ENCODE measurements at regions not wholly inside any gene's neighbourhood (a gene's known extent, or its start where the extent isn't known, plus 50 kb on each side); places are given as distances from the start of the nearest gene placed in this dataset.
"Not testable (repeated sequence)": the region's sequence is repeated elsewhere in the genome, so short reads cannot be mapped to it uniquely, and the experiment has no call there.

- FAIRE-seq (no peak), DNase-seq (ENCODE audit: extremely low spot score, insufficient read length, low read depth) (no peak)
Measured at GRCh38 chr1:222417264-222417663, 130.6 kb downstream of the HHIPL2 start.

GRCh38 chr1:222416001-222416791 is 131.7 kb downstream of the HHIPL2 start:
- FAIRE-seq = no peak
- no peak for DNase-seq (ENCODE audit: extremely low spot score, insufficient read length, low read depth)

GRCh38 chr1:222415441-222415840 is 132.5 kb downstream of the HHIPL2 start:
- DNase-seq (ENCODE audit: extremely low spot score, insufficient read length, low read depth) (no peak), FAIRE-seq (no peak)

GRCh38 chr1:222413991-222414549 is 133.8 kb downstream of the HHIPL2 start:
- DNase-seq (ENCODE audit: extremely low spot score, insufficient read length, low read depth) (no peak), FAIRE-seq (no peak)

- no peak for DNase-seq (ENCODE audit: extremely low spot score, insufficient read length, low read depth)
- no peak for FAIRE-seq
Measured at GRCh38 chr1:222413436-222413835, 134.5 kb downstream of the HHIPL2 start.

GRCh38 chr1:222404710-222405109 is 143.2 kb downstream of the HHIPL2 start:
- DNase-seq (ENCODE audit: extremely low spot score, insufficient read length, low read depth) = no peak
- no peak for FAIRE-seq

- DNase-seq (ENCODE audit: extremely low spot score, insufficient read length, low read depth) (no peak), FAIRE-seq (no peak)
Measured at GRCh38 chr1:222399197-222399596, 148.7 kb downstream of the HHIPL2 start.

- FAIRE-seq = no peak
- DNase-seq (ENCODE audit: extremely low spot score, insufficient read length, low read depth) = no peak
Measured at GRCh38 chr1:222394224-222394623, 153.7 kb downstream of the HHIPL2 start.

GRCh38 chr1:222392556-222392955 is 155.3 kb downstream of the HHIPL2 start:
- FAIRE-seq (no peak), DNase-seq (ENCODE audit: extremely low spot score, insufficient read length, low read depth) (no peak)

- DNase-seq (ENCODE audit: extremely low spot score, insufficient read length, low read depth) (no peak), FAIRE-seq (no peak)
Measured at GRCh38 chr1:222390181-222390580, 157.7 kb downstream of the HHIPL2 start.

- no peak for FAIRE-seq
- no peak for DNase-seq (ENCODE audit: extremely low spot score, insufficient read length, low read depth)
Measured at GRCh38 chr1:222387007-222387814, 160.7 kb downstream of the HHIPL2 start.

- FAIRE-seq = no peak
- no peak for DNase-seq (ENCODE audit: extremely low spot score, insufficient read length, low read depth)
Measured at GRCh38 chr1:222385955-222386354, 161.9 kb downstream of the HHIPL2 start.

GRCh38 chr1:222385262-222385661 is 162.6 kb downstream of the HHIPL2 start:
- no peak for FAIRE-seq

GRCh38 chr1:222384531-222384930 is 163.4 kb downstream of the HHIPL2 start:
- FAIRE-seq = no peak
- no peak for DNase-seq (ENCODE audit: extremely low spot score, insufficient read length, low read depth)

More at GRCh38 chr1:222385262-222385661, 162.6 kb downstream of the HHIPL2 start:
- DNase-seq (ENCODE audit: extremely low spot score, insufficient read length, low read depth) = no peak

GRCh38 chr1:222382171-222382570 is 165.7 kb downstream of the HHIPL2 start:
- FAIRE-seq = no peak
- no peak for DNase-seq (ENCODE audit: extremely low spot score, insufficient read length, low read depth)

- no peak for DNase-seq (ENCODE audit: extremely low spot score, insufficient read length, low read depth)
- FAIRE-seq = no peak
Measured at GRCh38 chr1:222377428-222378088, 170.3 kb downstream of the HHIPL2 start.

GRCh38 chr1:222376791-222377190 is 171.1 kb downstream of the HHIPL2 start:
- not testable (repeated sequence) for FAIRE-seq; DNase-seq (ENCODE audit: extremely low spot score, insufficient read length, low read depth)

- FAIRE-seq (no peak), DNase-seq (ENCODE audit: extremely low spot score, insufficient read length, low read depth) (no peak)
Measured at GRCh38 chr1:222375701-222376100, 172.2 kb downstream of the HHIPL2 start.

- FAIRE-seq (no peak), DNase-seq (ENCODE audit: extremely low spot score, insufficient read length, low read depth) (no peak)
Measured at GRCh38 chr1:222373831-222374602, 173.9 kb downstream of the HHIPL2 start.

GRCh38 chr1:222373216-222373615 is 174.7 kb downstream of the HHIPL2 start:
- no peak for FAIRE-seq

More at GRCh38 chr1:222373216-222373615, 174.7 kb downstream of the HHIPL2 start:
- DNase-seq (ENCODE audit: extremely low spot score, insufficient read length, low read depth) = no peak
